ENCODE measurements at regions not wholly inside any gene's neighbourhood (a gene's known extent, or its start where the extent isn't known, plus 50 kb on each side); places are given as distances from the start of the nearest gene placed in this dataset.

DNA sequence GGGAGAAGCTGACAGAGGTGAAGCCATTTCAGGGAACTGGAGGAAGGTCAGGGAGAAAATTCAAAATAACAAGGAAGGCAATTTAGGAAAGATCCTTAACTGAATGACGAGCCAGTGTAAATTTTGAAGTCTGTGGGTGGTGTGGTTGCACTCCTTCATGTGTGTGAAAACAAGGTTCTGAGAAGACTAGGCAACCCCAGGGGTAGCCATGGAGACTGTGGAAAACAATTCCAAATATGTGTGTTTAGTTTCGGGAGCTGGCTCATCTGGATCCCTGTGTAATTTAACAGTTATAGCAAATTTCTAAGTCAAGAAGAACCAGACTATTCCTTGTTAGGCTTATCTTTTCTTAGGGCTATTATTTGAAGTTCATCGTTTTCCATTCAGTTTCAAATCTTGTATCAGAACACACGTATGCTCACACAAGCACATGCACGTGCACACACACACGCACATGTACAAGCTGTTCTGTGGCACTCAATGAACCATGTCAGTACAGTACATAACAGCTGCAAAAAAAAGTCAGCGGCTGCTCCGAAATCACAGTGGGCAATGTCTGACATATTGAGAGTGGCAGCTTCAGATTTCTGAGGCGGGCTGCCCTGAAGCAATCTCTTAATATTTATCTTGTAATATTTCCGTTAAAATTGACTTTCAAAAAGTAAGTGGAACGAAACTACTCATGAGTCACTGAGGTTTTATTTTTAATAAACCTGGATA is 411.2 kb downstream of the AEBP2 start:
- WGBS (ENCODE audit: insufficient coverage, low coverage, missing lambda C conversion rate), result 2% methylated on average over 11 of the region's 11 CpGs
- H3K79me2 ChIP-seq (ENCODE audit: control insufficient read depth, insufficient read depth, low read length), result no peaks in the 10 kb centered on the region
- H3K36me3 ChIP-seq (ENCODE audit: control insufficient read depth, insufficient read depth, low read length), result no peaks in the 10 kb centered on the region
- H4K20me1 ChIP-seq (replicated peaks; ENCODE audit: control insufficient read depth, insufficient read depth, low read length), result no peaks in the 10 kb centered on the region
- CTCF ChIA-PET (ENCODE audit: low intra/inter-chr PET ratio), result no interaction called here
- intact Hi-C loops (cut with micrococcal nuclease), result no loop called here
- no peak overlapping the region for H3K27ac ChIP-seq (ENCODE audit: extremely low read depth, low read depth, low read length)
- no peaks in the 10 kb centered on the region; the same call in 1 of the 2 replicates for H3K9me3 ChIP-seq (replicated peaks; ENCODE audit: control insufficient read depth, insufficient read depth, low read depth, low read length)
- H3K4me1 ChIP-seq (replicated peaks in 1 of 2; ENCODE audit: control insufficient read depth in 2 of 2, insufficient read depth in 2 of 2, low read length in 2 of 2), result no peaks in the 10 kb centered on the region
- in situ Hi-C loops (cut with MboI), result no loop called here
- DNase-seq (ENCODE audit: extremely low read depth in 1 of 4, low spot score in 3 of 4) (no peak), ATAC-seq (no peak), FAIRE-seq (no peak)
- no peaks in the 10 kb centered on the region for H3K9me1 ChIP-seq (ENCODE audit: control insufficient read depth, insufficient read depth, low read length)
- no peak overlapping the region for H3K4me2 ChIP-seq (ENCODE audit: insufficient read depth, low read length)
- H3K4me3 ChIP-seq, result no peak overlapping the region
- H3K9ac ChIP-seq (ENCODE audit: insufficient read depth in 1 of 2, low read depth in 2 of 2, low read length in 2 of 2), result no peak overlapping the region
- no peak overlapping the region for H2AFZ ChIP-seq (ENCODE audit: low read depth, low read length)
- POLR2A ChIA-PET, result no interaction called here
- no peaks in the 10 kb centered on the region for H3K27me3 ChIP-seq (ENCODE audit: control insufficient read depth in 2 of 2, insufficient read depth in 2 of 2, low read length in 2 of 2)
- no TSS peak for BruUV-seq (replicated peaks)
- TF ChIP-seq TAF7 (tag; IDR thresholded peaks at IDR 0.05), result no peak
- no peak for TF ChIP-seq ZNF507 (tag; conservative IDR thresholded peaks at IDR 0.05)
- TF ChIP-seq ZNF316 (IDR thresholded peaks at IDR 0.05), result no peak
- TF ChIP-seq ZNF253 (CRISPR knock-in tag; conservative IDR thresholded peaks at IDR 0.05), result no peak
- TF ChIP-seq REST (IDR thresholded peaks at IDR 0.05; ENCODE audit: borderline replicate concordance), result no peak
- TF ChIP-seq REST (CRISPR knock-in tag; IDR thresholded peaks at IDR 0.05; ENCODE audit: low read depth), result no peak
- TF ChIP-seq, protein P1, sequence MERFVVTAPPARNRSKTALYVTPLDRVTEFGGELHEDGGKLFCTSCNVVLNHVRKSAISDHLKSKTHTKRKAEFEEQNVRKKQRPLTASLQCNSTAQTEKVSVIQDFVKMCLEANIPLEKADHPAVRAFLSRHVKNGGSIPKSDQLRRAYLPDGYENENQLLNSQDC (CRISPR knock-in tag; IDR thresholded peaks at IDR 0.05), result no peak
- TF ChIP-seq, protein P2, sequence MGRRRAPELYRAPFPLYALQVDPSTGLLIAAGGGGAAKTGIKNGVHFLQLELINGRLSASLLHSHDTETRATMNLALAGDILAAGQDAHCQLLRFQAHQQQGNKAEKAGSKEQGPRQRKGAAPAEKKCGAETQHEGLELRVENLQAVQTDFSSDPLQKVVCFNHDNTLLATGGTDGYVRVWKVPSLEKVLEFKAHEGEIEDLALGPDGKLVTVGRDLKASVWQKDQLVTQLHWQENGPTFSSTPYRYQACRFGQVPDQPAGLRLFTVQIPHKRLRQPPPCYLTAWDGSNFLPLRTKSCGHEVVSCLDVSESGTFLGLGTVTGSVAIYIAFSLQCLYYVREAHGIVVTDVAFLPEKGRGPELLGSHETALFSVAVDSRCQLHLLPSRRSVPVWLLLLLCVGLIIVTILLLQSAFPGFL (CRISPR knock-in tag; IDR thresholded peaks at IDR 0.05), result no peak
- no peak for TF ChIP-seq NR3C1 (CRISPR knock-in tag; IDR thresholded peaks at IDR 0.05)
- TF ChIP-seq KLF10 (CRISPR knock-in tag; IDR thresholded peaks at IDR 0.05), result no peak
- TF ChIP-seq NFE2L1 (tag; IDR thresholded peaks at IDR 0.05; ENCODE audit: borderline replicate concordance, low read depth), result no peak
- no peak for TF ChIP-seq CBX1 (IDR thresholded peaks at IDR 0.05; ENCODE audit: low read depth)
- no peak for TF ChIP-seq HDGF (IDR thresholded peaks at IDR 0.05)
- no peak for TF ChIP-seq ZNF212 (CRISPR knock-in tag; IDR thresholded peaks at IDR 0.05)

All from K562 (cell line).